Erythroblast (primary cell): ENCODE measurements at regions not wholly inside any gene's neighbourhood (a gene's known extent, or its start where the extent isn't known, plus 50 kb on each side); places are given as distances from the start of the nearest gene placed in this dataset.

Experiments
- DNase-seq, 2 experiments: peaks; one replicate each; lab custom pipeline; 2025; lab: John Stamatoyannopoulos, UW
- GATA1 ChIP-seq: IDR thresholded peaks from 2 replicates; pipeline ENCODE4 v1.6.1; 2011; ENCODE audit warnings: low read depth, mild to moderate bottlenecking, control low read depth, low read length, moderate library complexity
- POLR2A ChIP-seq: IDR thresholded peaks from 2 replicates; pipeline ENCODE4 v1.6.1; 2011; ENCODE audit warnings: mild to moderate bottlenecking, low read length

DNA sequence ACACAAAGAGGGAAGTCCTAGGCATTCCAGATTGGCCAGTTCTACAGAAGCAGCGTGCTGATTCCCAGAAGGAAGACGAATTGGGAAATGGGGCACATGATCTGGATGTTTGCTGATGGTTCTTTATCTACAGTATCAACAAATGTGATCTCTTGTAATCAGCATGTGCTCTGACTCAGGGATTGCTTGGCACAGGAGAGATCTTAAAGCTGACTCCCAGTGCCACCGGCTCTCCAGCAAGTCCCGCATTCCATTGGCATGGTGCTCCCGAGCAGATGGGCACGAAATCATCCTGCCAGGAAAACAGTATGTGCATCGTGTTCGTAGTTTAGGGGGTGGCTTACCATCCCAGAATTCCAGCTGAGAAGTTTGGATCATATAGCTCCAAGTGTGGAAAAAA is 259.9 kb upstream of the NR2F2 start:
- no peak for DNase-seq

GRCh38 chr15:96072821-96073220 is 257.7 kb upstream of the NR2F2 start:
- no peak for TF ChIP-seq GATA1
- TF ChIP-seq POLR2A, result no peak
- DNase-seq, result no peak

More for the DNA sequence above, 259.9 kb upstream of the NR2F2 start:
- TF ChIP-seq POLR2A (no peak), GATA1 (no peak)

GRCh38 chr15:96073908-96074307 is 256.6 kb upstream of the NR2F2 start:
- no peak for DNase-seq
- TF ChIP-seq POLR2A, result no peak
- TF ChIP-seq GATA1, result no peak

- no peak for TF ChIP-seq POLR2A
- TF ChIP-seq GATA1, result no peak
- DNase-seq, result no peak
Observed at GRCh38 chr15:96075895-96076294, 254.6 kb upstream of the NR2F2 start.

GRCh38 chr15:96076350-96076749 is 254.2 kb upstream of the NR2F2 start:
- TF ChIP-seq GATA1 (no peak), POLR2A (no peak)

GRCh38 chr15:96079041-96079440 is 251.5 kb upstream of the NR2F2 start:
- no peak for DNase-seq
- no peak for TF ChIP-seq POLR2A

More at GRCh38 chr15:96076350-96076749, 254.2 kb upstream of the NR2F2 start:
- no peak for DNase-seq

DNA sequence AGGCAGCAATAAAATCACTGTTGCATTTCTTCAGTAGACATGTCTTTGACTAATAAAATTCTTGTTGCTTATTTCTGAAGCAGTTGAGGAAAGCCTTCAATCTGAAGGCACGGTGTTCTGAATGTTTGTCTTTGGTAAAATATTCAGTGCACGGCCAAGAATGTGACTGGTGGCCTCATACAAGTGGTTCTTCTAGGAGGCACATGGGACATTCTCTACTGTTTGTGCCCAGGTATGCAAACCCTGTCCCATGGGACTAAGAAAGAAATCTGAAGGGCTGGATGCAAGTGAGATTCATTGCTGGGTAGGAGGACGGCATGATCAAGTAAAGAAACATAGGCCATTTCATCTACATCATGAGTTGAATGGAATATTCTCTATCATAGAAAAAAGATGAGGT is 250.6 kb upstream of the NR2F2 start:
- no peak for TF ChIP-seq POLR2A
- TF ChIP-seq GATA1, result no peak
- no peak for DNase-seq

DNA sequence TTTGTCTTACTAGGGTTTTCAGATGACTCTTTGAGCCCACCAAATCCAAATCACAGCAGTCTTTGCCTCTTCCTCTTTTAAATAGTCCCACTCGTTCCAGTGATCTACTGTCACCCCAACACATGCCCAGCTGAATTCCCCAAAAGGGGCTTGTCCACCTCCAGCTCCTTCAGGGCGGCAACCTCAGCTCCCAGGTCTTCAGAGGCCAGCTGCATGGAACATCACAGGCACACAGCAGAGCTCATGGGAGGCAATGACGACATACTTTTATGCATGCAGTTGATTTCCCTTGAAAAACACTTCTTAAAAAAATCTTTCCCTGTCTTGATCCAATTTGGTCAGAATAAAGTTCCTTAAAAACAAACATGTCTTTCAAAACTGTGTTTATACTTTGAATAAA is 244.3 kb upstream of the NR2F2 start:
- DNase-seq, result no peak
- TF ChIP-seq POLR2A, result no peak

GRCh38 chr15:96087180-96087884 is 243.2 kb upstream of the NR2F2 start:
- TF ChIP-seq POLR2A, result no peak
- no peak for TF ChIP-seq GATA1
- no peak for DNase-seq

GRCh38 chr15:96088650-96089049 is 241.8 kb upstream of the NR2F2 start:
- DNase-seq, result no peak
- TF ChIP-seq GATA1 (no peak), POLR2A (no peak)

GRCh38 chr15:96089405-96090058 is 241.0 kb upstream of the NR2F2 start:
- TF ChIP-seq POLR2A (no peak), GATA1 (no peak)

GRCh38 chr15:96092186-96092585 is 238.3 kb upstream of the NR2F2 start:
- DNase-seq, result no peak
- TF ChIP-seq POLR2A (no peak), GATA1 (no peak)

More at GRCh38 chr15:96089405-96090058, 241.0 kb upstream of the NR2F2 start:
- no peak for DNase-seq

DNA sequence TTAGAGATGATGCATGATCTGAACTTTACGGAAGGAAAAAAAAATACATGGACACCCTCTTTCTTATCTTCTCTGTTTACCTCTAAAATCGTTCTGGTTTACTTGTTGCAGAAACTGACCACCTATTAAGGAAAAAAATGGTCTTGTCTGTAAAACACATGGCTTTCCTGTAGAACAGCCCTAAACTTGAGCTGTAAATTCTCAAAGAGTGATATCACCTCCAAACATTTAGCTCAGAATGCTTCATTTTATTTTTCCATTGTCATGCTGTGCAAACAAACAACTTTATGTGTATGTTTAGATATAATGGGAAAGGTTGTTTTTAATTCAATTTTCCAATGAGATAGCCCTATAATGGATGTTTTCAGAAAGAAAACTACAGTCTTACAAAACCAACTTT is 237.4 kb upstream of the NR2F2 start:
- no peak for DNase-seq
- TF ChIP-seq GATA1, result no peak
- no peak for TF ChIP-seq POLR2A

- no peak for DNase-seq
- no peak for TF ChIP-seq POLR2A
- TF ChIP-seq GATA1, result no peak
Observed at GRCh38 chr15:96097661-96098060, 232.8 kb upstream of the NR2F2 start.

GRCh38 chr15:96102631-96103030 is 227.9 kb upstream of the NR2F2 start:
- no peak for DNase-seq
- TF ChIP-seq GATA1 (no peak), POLR2A (no peak)
